ENCODE measurements at regions not wholly inside any gene's neighbourhood (a gene's known extent, or its start where the extent isn't known, plus 50 kb on each side); places are given as distances from the start of the nearest gene placed in this dataset.
A peak's percentile ranks its signal among the peaks of the same experiment; 100 is the strongest.

- ChIA-PET POLR2A (interaction anchor here (1.6 kb wide), 1 partner anchor 160 kb away, joined by 9 read pairs; the partner anchor contains the start of gene SYT1), CTCF (interaction anchor here (0.6 to 1.4 kb wide), 4 partner anchors 11 to 662 kb away, joined by 3 to 7 read pairs (median 4); no protein-coding TSS in a partner anchor)
- BruUV-seq (replicated peaks) = TSS peak; percentile 96
- H3K36me3 ChIP-seq (ENCODE audit: control insufficient read depth in 2 of 2, extremely low read depth in 1 of 2, insufficient read depth in 2 of 2, low read length in 2 of 2) = no peaks in the 10 kb centered on the region
- H2AFZ ChIP-seq (ENCODE audit: low read depth, low read length) = peak overlapping the region; percentile 49
- dilution Hi-C loops (cut with MboI; ENCODE audit: extremely low pct_ligation_motif_present, low sequenced_read_pairs) (no loop called here), intact Hi-C loops (cut with micrococcal nuclease) (loop anchor here (1.0 to 5.0 kb wide), 7 partner anchors 21 to 598 kb away; no protein-coding TSS in a partner anchor)
- H3K4me2 ChIP-seq (ENCODE audit: insufficient read depth, low read length) = peak overlapping the region; percentile 76
- H3K9me1 ChIP-seq (replicated peaks; ENCODE audit: control insufficient read depth, extremely low read depth, insufficient read depth, low read length) = no peaks in the 10 kb centered on the region
- H3K79me2 ChIP-seq (ENCODE audit: control insufficient read depth, insufficient read depth, low read length) = no peaks in the 10 kb centered on the region
- peak overlapping the region; percentile 96 for H3K27ac ChIP-seq (ENCODE audit: insufficient read depth, low read depth, low read length)
- peaks cover 21% of the 10 kb centered on the region for H3K4me1 ChIP-seq (ENCODE audit: control insufficient read depth, extremely low read depth, insufficient read depth, low read length)
- no peaks in the 10 kb centered on the region for H3K27me3 ChIP-seq (ENCODE audit: control insufficient read depth in 2 of 2, insufficient read depth in 2 of 2, low read length in 2 of 2)
- no peaks in the 10 kb centered on the region for H4K20me1 ChIP-seq (replicated peaks; ENCODE audit: control insufficient read depth, extremely low read depth, insufficient read depth, low read length)
- no peaks in the 10 kb centered on the region for H3K9me3 ChIP-seq (replicated peaks; ENCODE audit: control insufficient read depth, insufficient read depth, low read length)
- no peak overlapping the region for H3K4me3 ChIP-seq (replicated peaks in 1 of 3; ENCODE audit: insufficient read depth in 1 of 3, low read depth in 1 of 3, low read length in 3 of 3)
- FAIRE-seq = peak; percentile 73
- TF ChIP-seq GATA2 (IDR thresholded peaks at IDR 0.05; ENCODE audit: insufficient read depth, insufficient read length, low read depth, low read length) (peak; percentile 93), FOS (IDR thresholded peaks at IDR 0.05; ENCODE audit: borderline replicate concordance, insufficient read depth, low read length) (peak; percentile 91), POLR2AphosphoS5 (IDR thresholded peaks at IDR 0.05; ENCODE audit: insufficient read depth, low read depth, low read length) (no peak), MYC (IDR thresholded peaks at IDR 0.05; ENCODE audit: low read depth, low read length) (no peak), JUN (IDR thresholded peaks at IDR 0.05; ENCODE audit: borderline replicate concordance, insufficient read depth, insufficient read length, low read depth) (peak; percentile 99), CTCF (IDR thresholded peaks at IDR 0.05; ENCODE audit: extremely low read depth in 1 of 2, insufficient read depth in 1 of 2, low read depth in 1 of 2, low read length in 2 of 2) (no peak)
- DNase-seq (ENCODE audit: low read depth, low spot score) = peak; percentile 89
- peak overlapping the region; percentile 72 for H3K9ac ChIP-seq (replicated peaks; ENCODE audit: extremely low read depth, insufficient read depth, low read length)
Measured at GRCh38 chr12:78703820-78704525, 160.6 kb upstream of the SYT1 start.
